ENCODE measurements at regions not wholly inside any gene's neighbourhood (a gene's known extent, or its start where the extent isn't known, plus 50 kb on each side); places are given as distances from the start of the nearest gene placed in this dataset.

- DNase-seq: peak; percentile 34
Measured at GRCh38 chr4:100736641-100737451, 219.0 kb upstream of the EMCN start.

GRCh38 chr4:100728861-100729260, 211.0 kb upstream of the EMCN start:
- DNase-seq: no peak

- no peak for DNase-seq
Measured at GRCh38 chr4:100722866-100723459, 205.1 kb upstream of the EMCN start.

GRCh38 chr4:100722133-100722532, 204.3 kb upstream of the EMCN start:
- no peak for DNase-seq

GRCh38 chr4:100721490-100721889, 203.7 kb upstream of the EMCN start:
- no peak for DNase-seq

- DNase-seq: no peak
Measured at GRCh38 chr4:100721077-100721476, 203.3 kb upstream of the EMCN start.

- DNase-seq: no peak
Measured at GRCh38 chr4:100716416-100716815, 198.6 kb upstream of the EMCN start.

- DNase-seq: no peak
Measured at GRCh38 chr4:100708776-100709175, 191.0 kb upstream of the EMCN start.

GRCh38 chr4:100707786-100708185, 190.0 kb upstream of the EMCN start:
- no peak for DNase-seq

GRCh38 chr4:100696531-100696930, 178.7 kb upstream of the EMCN start:
- DNase-seq: no peak

- no peak for DNase-seq
Measured at GRCh38 chr4:100695871-100696270, 178.0 kb upstream of the EMCN start.

- DNase-seq: no peak
Measured at GRCh38 chr4:100695039-100695654, 177.3 kb upstream of the EMCN start.

- no peak for DNase-seq
Measured at GRCh38 chr4:100694467-100694866, 176.6 kb upstream of the EMCN start.

- DNase-seq: no peak
Measured at GRCh38 chr4:100690812-100691211, 173.0 kb upstream of the EMCN start.

GRCh38 chr4:100688368-100688767, 170.5 kb upstream of the EMCN start:
- no peak for DNase-seq

GRCh38 chr4:100682477-100683218, 164.8 kb upstream of the EMCN start:
- DNase-seq: no peak

GRCh38 chr4:100681289-100681688, 163.5 kb upstream of the EMCN start:
- DNase-seq: no peak

- DNase-seq: no peak
Measured at GRCh38 chr4:100679926-100680325, 162.1 kb upstream of the EMCN start.

- DNase-seq: no peak
Measured at GRCh38 chr4:100674976-100675375, 157.2 kb upstream of the EMCN start.

- no peak for DNase-seq
Measured at GRCh38 chr4:100657187-100657586, 139.4 kb upstream of the EMCN start.

- DNase-seq: no peak
Measured at GRCh38 chr4:100651499-100652175, 133.8 kb upstream of the EMCN start.

- DNase-seq: no peak
Measured at GRCh38 chr4:100649417-100649816, 131.6 kb upstream of the EMCN start.

Data from muscle of arm (tissue), 1 donor.